ENCODE measurements at regions not wholly inside any gene's neighbourhood (a gene's known extent, or its start where the extent isn't known, plus 50 kb on each side); places are given as distances from the start of the nearest gene placed in this dataset.

DNA sequence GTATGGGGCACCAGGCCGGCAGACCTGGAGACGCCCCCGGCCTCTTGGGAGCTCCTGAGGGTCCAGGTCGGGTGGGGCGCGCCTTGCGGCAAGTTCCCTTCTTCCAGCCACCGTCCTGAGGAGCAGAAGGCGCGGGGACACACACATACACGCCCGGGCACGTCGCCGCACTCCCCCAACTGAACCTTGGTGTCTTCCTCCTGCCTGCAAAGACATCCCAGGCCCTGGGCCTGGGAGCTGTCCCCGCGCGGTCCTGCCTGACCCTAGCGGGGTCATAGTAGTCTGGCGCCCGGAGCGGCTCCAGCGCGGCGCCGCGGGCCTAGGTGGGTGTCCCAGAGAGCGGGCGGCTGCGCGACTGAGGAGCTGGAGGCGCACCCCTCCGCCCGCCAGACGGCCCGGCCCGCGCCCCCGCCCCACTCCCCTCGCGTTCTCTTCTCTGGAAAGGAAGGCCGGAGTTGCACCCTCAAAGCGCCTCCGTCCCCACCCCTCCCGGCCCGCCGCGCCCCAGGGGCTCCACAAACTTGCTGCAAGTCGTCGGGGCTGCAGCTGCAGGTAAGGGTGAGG, 185.9 kb upstream of the LINGO1 start:
- DNase-seq (ENCODE audit: missing footprints) (peak; percentile 35), ATAC-seq (no peak)
- intact Hi-C loops (cut with DNase I) = no loop called here

DNA sequence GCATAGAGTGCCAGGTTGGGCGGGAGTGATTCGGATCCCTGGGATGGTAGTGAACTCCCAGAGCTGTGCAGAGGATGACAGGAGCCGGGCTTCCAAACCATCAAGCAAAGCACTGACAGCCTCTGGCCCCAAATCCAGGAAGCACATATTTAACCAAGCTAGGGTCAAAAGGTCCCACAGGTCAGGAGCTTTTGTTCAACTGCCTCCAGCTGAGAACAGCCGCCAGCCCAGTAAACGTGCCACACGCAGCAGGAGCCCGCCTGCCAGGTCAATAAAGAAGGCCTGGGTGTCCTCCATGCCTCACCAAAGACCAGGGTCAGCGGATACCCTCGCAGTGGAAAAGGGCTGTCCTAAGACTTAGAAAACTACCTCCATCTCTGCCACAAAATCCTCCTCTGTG, 184.7 kb upstream of the LINGO1 start:
- ATAC-seq (no peak), DNase-seq (ENCODE audit: missing footprints) (no peak)
- intact Hi-C loops (cut with DNase I) = no loop called here

DNA sequence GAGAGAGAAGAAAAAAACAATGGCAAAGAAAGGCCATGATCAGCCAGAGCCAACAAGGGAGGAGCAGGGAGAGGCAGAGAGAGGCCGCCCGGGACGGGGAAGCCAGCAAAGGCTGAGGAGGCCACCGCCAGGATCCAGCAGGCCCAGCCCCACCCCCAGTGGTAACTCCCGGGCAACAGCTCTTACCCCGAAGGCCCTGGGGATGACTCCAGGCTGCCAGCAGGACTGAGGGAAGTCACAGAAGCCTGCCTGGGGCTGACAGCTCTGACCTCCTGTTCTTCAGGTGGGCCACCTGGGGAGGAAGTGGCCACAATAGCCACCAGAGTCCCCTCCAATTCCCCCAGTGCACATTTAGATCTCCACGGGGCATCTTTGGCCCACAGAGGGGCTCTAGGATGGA, 184.3 kb upstream of the LINGO1 start:
- DNase-seq (ENCODE audit: missing footprints) = no peak
- intact Hi-C loops (cut with DNase I) = no loop called here

DNA sequence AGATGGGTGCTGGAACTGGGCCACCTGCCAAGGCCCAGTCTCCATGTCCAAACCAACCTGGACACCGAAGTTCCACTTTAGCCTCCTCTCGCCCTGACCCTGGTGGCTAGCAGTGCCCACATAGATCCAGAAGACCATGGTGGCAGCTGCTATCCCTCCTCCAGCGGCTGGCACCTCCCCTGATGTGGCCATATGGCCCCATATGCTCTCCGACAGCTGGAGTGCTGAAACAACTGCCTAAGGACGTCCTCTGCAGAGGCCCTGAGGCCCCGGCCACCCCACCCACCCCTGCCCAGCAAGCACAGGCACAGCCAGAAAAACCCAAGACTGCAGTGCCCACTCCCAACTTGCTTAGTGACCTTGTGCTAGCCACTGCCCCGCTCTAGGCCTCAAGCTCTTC, 182.3 kb upstream of the LINGO1 start:
- intact Hi-C loops (cut with DNase I) = no loop called here
- ATAC-seq = no peak

More for the DNA sequence above, 184.3 kb upstream of the LINGO1 start:
- ATAC-seq = no peak

DNA sequence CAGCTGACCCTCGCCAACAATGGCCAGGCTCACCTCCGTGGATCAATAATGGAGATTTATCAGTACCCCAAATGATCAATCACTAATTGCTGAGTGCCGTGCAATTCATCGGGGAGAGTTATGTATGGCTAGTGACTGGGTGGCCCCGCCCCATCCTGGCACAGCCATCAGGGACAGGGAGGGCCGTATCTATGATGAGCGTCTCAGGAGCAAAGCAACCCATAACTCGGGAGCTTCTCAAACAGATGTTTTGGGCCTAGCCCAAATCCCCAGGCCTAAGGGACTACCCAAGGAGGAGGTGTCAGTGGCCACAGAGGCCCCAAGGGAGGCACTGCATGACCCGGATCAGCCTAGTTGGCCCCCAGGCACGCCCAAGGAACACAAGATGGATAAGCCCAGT, 180.0 kb upstream of the LINGO1 start:
- no peak for DNase-seq (ENCODE audit: missing footprints)
- ATAC-seq = no peak
- intact Hi-C loops (cut with DNase I) = no loop called here

More for the DNA sequence above, 182.3 kb upstream of the LINGO1 start:
- DNase-seq (ENCODE audit: missing footprints) = no peak

DNA sequence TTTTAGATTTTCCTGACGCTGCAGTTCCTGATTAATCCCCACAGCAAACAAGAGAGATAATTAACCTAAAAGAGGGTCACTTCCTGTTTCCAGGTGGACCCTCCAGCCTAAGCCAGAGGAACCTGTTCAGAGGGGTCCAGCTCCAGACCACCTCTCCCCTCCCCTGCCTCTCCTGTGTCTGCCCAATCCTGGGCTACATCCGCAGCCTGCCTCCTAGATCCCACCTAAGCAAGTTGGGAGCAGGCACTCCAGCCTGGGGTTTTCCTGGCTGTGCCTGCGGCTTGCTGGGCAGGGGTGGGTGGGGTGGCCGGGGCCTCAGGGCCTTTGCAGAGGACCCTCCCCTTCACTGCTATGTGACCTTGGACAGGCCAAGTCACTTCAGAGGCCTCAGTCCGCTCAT, 178.6 kb upstream of the LINGO1 start:
- intact Hi-C loops (cut with DNase I) = no loop called here
- DNase-seq (ENCODE audit: missing footprints) (no peak), ATAC-seq (no peak)

DNA sequence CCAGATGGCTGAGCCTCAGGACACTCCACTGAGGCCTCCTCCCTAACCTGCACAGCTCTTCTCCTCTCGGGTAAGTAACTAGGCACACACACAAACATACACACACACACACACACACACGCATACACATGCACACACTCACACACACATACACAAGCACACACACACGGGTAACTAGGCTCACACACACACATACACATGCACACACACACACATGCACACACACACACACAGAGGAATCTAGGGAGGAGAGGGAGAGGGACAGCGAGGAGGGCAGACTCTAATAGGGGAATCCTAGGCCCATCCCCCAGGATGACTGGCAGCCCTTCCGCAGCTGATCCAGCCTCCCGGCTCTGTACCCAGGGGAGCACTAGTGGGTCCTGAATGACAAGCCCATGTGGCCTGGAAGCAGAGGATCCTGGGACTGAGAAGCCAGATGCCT, 177.4 kb upstream of the LINGO1 start:
- intact Hi-C loops (cut with DNase I) = no loop called here
- no peak for DNase-seq (ENCODE audit: missing footprints)
- ATAC-seq = peak; percentile 24

DNA sequence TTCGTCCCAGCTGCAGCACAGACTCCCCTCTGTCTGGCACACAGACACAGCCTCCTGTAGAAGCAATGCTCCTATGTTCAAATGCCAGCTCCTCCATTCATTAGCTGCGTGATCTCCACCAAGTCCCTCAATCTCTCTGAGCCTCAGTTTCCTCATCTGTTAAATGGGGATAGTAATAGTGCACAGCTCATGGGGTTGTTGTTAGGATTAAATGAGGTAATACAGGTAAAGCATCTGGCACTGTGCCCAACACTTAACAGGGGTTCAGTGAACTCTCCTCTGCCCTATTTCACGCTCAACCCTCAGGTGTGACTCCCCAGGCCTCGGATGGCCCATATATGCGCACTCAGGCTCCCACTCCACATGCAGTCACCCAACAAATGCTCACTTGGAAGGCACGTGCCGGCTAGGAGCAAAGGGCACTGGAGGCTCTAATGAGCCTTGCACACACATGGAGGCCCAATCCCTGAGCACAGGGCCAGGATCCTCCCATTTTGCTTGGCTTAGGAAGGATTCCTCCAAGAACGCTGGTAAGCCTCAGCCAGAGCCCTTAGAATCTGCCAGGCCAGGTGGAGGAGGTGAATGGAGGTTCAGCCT, 176.0 kb upstream of the LINGO1 start:
- intact Hi-C loops (cut with DNase I) = no loop called here
- DNase-seq (ENCODE audit: missing footprints) (no peak), ATAC-seq (no peak)

DNA sequence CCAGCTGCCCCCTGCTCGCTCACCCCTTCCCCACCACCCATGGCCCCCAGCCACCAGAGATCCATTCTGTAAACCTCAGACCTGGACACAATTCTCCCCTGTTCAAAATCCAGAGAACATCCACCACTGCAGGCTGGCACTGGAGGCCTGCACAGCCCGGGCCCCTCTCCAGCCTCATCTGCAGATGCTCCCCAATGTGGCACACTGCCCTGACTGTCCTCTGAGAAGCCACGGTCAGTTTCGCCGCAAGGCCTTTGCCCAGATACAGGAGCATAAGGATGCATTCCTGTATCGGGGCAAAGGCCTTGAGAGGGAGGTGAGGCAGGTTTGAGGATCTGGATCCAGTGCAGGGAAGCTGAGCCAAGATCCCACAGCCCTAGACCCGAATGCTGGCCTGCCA, 175.4 kb upstream of the LINGO1 start:
- ATAC-seq = no peak
- DNase-seq (ENCODE audit: missing footprints) = no peak
- intact Hi-C loops (cut with DNase I) = no loop called here

DNA sequence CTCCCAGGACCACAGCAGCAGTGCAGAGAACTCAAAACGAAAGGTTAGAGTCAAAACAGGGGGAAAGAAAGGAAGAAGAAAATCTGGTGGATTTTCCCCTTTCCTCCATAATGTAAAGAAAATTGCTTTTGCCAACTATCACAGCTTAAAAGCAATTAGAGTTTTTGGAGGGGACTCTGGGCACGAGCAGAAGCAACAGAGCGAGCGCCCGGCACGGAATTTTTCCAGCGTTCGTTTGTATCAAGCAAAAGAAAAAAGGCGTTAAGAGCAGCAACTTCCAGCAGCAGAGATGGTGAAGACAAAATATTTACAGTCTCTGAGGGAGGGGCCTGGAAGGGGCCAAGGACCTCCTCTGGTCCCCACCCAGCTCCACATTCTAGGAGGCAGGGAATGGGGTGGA, 174.9 kb upstream of the LINGO1 start:
- intact Hi-C loops (cut with DNase I) = no loop called here
- ATAC-seq (no peak), DNase-seq (ENCODE audit: missing footprints) (no peak)

DNA sequence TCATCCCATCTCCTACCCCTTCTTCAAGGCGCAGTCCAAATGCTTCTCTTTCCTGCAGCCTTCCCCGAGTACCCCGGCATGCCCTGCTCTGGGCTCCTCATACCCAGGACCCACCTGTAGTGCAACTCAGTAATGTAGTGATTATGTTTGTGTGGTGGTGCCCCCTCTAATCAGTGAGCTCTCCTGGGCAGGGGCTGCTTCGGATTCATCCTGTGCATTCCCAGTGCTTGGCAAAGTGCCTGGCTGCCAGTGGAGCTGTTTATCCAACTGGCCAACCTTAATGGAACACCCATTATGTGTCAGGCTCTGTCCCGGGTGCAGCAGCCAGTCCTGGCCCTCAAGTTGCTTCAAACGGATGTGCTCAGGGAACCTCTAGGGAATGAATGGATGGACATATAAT, 174.4 kb upstream of the LINGO1 start:
- DNase-seq (ENCODE audit: missing footprints) = no peak
- intact Hi-C loops (cut with DNase I) = no loop called here
- ATAC-seq = no peak

DNA sequence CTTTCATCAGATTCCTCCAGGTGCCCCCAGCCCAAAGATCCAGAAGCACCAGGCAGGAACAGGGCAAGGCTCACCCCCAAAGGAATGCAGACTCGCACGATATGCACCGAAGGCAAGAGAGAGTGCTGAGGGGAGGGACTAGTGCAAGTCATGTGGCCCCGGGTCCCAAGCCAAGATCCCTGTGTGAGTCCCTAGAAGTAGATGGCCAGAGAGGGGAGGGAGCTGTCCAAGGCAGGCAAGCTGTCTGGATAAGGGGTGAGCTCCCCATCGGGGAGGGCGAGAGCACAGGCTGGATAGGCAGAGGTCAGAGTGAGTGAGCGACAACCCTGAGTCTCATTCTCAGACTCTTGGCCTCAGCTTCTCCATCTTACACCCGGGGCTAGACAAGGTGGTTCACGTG, 171.5 kb upstream of the LINGO1 start:
- DNase-seq (ENCODE audit: missing footprints) (no peak), ATAC-seq (no peak)
- intact Hi-C loops (cut with DNase I) = no loop called here

DNA sequence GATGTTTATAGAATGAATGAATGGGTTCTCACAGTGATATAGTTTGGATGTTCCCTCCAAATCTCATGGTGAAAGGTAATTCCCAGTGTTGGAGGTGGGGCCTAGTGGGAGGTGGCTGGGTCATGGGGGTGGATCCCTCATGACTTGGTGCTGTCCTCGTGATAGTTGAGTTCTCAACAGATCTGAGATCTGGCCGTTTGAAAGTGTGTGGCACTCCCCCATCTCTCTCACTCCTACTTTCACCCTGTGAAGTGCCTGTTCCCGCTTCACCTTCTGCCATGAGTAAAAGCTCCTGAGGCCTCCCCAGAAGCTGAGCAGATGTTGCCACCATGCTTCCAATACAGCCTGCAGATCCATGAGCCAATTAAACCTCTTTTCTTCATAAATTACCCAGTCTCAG, 170.8 kb upstream of the LINGO1 start:
- DNase-seq (ENCODE audit: missing footprints) (no peak), ATAC-seq (no peak)
- intact Hi-C loops (cut with DNase I) = no loop called here

DNA sequence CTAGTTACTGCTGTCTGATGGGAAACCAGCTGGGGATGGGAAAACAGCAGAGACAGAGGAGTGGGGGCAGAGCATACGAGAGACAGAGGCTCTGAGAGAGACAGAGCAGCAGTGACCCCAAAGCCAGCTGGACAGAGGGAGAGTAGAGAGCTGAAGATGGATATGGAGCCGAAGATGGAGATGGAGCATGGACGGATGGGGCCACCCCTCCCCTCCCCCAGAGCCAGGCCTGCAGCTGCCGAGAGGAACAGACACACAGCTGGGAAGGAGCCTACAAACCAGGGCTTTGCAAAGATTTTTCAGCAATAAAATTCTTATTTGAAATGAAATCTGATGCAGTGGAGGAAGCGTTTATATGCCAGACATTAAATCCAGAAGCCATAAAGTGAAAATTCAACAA, 167.6 kb upstream of the LINGO1 start:
- intact Hi-C loops (cut with DNase I) = no loop called here
- no peak for ATAC-seq

DNA sequence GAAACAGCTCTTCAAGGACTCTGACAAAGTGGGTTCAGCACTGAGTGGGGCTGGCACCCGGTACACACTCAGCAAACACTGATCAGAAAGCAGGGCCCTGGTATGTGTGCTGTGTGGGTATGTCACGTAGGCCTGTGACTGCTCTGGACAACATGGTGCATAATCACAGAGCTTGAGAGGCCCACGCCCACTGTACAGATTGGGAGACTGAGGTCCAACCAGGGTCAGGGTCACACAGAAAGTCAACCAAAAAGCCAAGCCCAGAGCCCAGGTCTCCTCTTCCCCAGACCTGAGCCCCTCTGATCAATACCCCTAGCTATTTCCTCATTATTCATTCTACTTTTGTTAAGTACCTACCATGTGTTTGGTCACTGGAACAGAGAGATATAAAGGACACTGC, 166.1 kb upstream of the LINGO1 start:
- ATAC-seq (no peak), DNase-seq (ENCODE audit: missing footprints) (no peak)
- intact Hi-C loops (cut with DNase I) = no loop called here

More for the DNA sequence above, 167.6 kb upstream of the LINGO1 start:
- no peak for DNase-seq (ENCODE audit: missing footprints)

DNA sequence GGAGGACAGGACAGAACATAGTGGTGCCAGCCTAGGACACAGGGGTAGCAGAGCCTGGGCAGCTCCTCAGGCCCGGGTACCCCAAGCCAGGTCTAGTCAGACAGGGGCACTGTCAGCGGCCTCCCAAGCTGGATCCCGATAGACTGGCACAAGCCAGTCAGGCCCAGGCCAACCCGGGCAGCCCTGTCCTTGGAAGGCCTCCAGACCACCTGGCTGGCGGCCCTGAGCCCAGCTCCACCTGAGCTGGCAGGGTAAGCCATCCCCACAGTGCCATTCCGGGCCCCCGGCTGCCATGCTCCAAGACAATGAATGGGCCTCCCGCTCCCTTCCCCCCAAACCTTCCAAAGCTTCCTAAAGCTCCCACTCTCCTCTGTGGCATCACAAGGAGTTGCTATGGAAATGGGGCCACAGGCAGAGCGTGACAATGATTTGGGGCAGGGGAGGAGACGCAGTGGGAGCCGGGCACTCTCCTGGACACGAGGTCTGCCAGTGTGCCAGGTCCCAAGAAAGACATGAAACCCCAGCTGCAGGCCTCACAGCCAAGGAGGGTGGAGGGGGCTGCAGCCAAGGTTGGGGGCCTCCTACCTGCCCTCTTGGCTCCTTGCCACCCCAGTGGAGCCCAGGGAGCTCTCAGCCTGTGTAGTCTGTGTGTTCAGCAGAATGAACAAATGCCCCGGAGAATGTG, 165.6 kb upstream of the LINGO1 start:
- intact Hi-C loops (cut with DNase I) = no loop called here
- ATAC-seq (no peak), DNase-seq (ENCODE audit: missing footprints) (no peak)

DNA sequence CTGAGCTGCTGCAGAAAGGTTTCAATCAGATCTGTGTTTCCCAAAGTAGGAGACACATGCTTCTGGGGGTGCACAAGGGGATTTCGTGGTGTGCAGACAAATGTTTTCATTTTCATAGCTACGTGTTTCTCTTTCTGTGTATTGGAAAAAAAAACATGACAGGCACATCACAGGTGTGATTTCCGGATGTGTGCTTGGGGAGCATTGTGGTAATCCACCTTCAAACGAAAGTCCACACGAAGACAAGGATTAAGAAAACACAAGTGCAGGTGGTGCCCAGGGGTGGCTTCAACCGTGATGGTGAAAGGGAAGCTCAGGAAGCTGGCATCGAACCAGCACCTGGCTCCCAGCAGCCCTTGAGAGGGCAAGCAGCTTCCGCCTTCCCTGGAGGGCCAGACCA, 164.6 kb upstream of the LINGO1 start:
- ATAC-seq (no peak), DNase-seq (ENCODE audit: missing footprints) (no peak)
- intact Hi-C loops (cut with DNase I) = no loop called here

DNA sequence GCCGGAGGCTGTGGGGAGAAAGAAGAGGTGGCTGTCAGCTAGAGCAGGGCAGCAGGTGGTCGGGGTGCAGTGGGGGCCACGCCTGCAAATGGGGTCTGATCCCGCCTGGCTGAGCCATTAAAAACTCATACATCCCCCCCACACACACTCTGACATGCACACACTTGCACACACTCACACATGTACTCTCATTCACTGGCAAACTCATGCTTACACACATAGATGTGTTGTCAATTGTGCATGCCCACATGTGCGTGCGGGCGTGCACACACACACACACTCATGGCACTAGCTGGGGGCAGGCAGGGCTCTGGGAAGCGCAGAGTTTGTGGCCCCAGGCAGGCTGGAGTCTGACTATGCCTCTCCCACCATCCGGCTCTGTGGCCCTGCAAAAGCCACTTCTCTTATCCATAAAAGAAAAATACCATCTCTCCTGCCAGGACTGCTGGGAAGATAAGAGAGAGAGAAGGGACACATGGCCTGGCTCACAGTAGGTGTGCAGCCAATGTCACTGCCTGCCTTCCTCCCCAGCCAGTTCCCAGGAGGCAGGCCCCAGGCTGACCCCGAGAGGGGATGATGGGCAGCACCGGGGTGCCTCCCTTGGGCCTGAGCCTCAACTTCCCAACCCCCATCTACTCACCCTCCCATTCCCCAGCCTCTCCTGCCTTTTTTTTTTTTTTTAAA, 163.5 kb upstream of the LINGO1 start:
- DNase-seq (ENCODE audit: missing footprints) = no peak
- intact Hi-C loops (cut with DNase I) = no loop called here
- peak; percentile 47 for ATAC-seq

DNA sequence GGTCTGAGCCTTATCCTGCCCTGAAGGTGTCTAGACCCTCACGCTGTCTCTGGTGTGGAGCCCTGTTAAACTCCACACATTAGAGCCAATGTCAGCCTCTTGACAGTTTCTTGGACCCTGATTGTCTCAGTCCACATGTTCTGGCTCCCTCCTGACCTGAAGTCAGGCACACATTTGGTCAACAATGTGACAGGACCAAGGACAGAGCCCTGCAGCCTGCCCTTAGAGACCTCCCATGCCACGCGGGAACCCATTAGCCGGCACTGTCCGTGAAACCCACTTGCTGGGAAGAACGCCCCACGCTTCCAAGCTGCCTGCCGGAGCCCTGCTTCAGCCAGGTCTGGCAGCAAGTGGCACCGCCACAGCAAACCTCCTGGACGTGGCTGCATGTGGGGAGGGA, 162.7 kb upstream of the LINGO1 start:
- DNase-seq (ENCODE audit: missing footprints) = no peak
- no peak for ATAC-seq
- intact Hi-C loops (cut with DNase I) = no loop called here

DNA sequence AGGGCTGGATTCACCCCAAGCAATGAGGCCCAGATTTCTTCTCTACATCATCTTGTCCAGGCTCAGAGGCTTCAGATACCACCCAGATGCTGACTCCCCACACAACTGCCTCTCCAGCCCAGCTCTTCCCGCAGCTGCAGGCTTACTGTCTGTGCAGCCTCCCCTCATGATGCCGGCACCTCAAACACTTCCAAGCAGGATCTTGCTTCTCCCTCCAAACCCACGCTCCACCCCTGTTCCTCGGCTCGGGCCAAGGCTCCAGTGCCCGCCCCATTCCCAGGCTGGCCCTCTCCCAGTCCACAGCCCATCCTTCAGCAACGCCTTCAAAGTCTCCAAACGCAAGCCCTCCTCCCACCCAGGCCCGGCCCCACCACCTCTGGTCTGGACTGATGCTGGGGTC, 159.2 kb upstream of the LINGO1 start:
- intact Hi-C loops (cut with DNase I) = no loop called here
- no peak for ATAC-seq
- DNase-seq (ENCODE audit: missing footprints) = no peak

All from Right ventricle myocardium inferior (tissue), 1 donor.